ENCODE measurements at regions not wholly inside any gene's neighbourhood (a gene's known extent, or its start where the extent isn't known, plus 50 kb on each side); places are given as distances from the start of the nearest gene placed in this dataset.

GRCh38 chr3:104956620-104957345, 409.9 kb upstream of the ALCAM start:
- TF ChIP-seq CTCF (IDR thresholded peaks at IDR 0.05; ENCODE audit: low read depth, low read length) = no peak
- no peak overlapping the region for H3K27ac ChIP-seq
- H3K27me3 ChIP-seq (ENCODE audit: insufficient read depth, low read depth, severe bottlenecking) = no peaks in the 10 kb centered on the region
- H3K4me3 ChIP-seq (ENCODE audit: low read depth, low read length) = no peak overlapping the region
- DNase-seq = no peak
- H3K36me3 ChIP-seq = no peaks in the 10 kb centered on the region
- no peaks in the 10 kb centered on the region for H3K9me3 ChIP-seq (ENCODE audit: severe bottlenecking)

- Histone ChIP-seq H3K4me3 (ENCODE audit: low read depth, low read length) (no peak overlapping the region), H3K36me3 (no peaks in the 10 kb centered on the region), H3K27me3 (ENCODE audit: insufficient read depth, low read depth, severe bottlenecking) (no peaks in the 10 kb centered on the region), H3K27ac (no peak overlapping the region), H3K9me3 (ENCODE audit: severe bottlenecking) (no peaks in the 10 kb centered on the region)
- TF ChIP-seq CTCF (IDR thresholded peaks at IDR 0.05; ENCODE audit: low read depth, low read length) = no peak
- no peak for DNase-seq
Observed at GRCh38 chr3:104960579-104960978, 406.1 kb upstream of the ALCAM start.

- H3K4me3 ChIP-seq (ENCODE audit: low read depth, low read length) = no peak overlapping the region
- TF ChIP-seq CTCF (IDR thresholded peaks at IDR 0.05; ENCODE audit: low read depth, low read length) = no peak
- no peaks in the 10 kb centered on the region for H3K27me3 ChIP-seq (ENCODE audit: insufficient read depth, low read depth, severe bottlenecking)
- no peak for DNase-seq
- H3K27ac ChIP-seq = no peak overlapping the region
- no peaks in the 10 kb centered on the region for H3K9me3 ChIP-seq (ENCODE audit: severe bottlenecking)
- no peaks in the 10 kb centered on the region for H3K36me3 ChIP-seq
Observed at GRCh38 chr3:104961851-104962250, 404.9 kb upstream of the ALCAM start.

- no peak overlapping the region for H3K4me3 ChIP-seq (ENCODE audit: low read depth, low read length)
- H3K36me3 ChIP-seq = no peaks in the 10 kb centered on the region
- no peak for TF ChIP-seq CTCF (IDR thresholded peaks at IDR 0.05; ENCODE audit: low read depth, low read length)
- H3K27ac ChIP-seq = no peak overlapping the region
- H3K9me3 ChIP-seq (ENCODE audit: severe bottlenecking) = peaks cover 3% of the 10 kb centered on the region
- DNase-seq = no peak
- H3K27me3 ChIP-seq (ENCODE audit: insufficient read depth, low read depth, severe bottlenecking) = no peaks in the 10 kb centered on the region
Observed at GRCh38 chr3:104974316-104974715, 392.4 kb upstream of the ALCAM start.

GRCh38 chr3:104977719-104978118, 389.0 kb upstream of the ALCAM start:
- H3K9me3 ChIP-seq (ENCODE audit: severe bottlenecking) = peaks cover 3% of the 10 kb centered on the region
- no peak overlapping the region for H3K4me3 ChIP-seq (ENCODE audit: low read depth, low read length)
- DNase-seq = no peak
- TF ChIP-seq CTCF (IDR thresholded peaks at IDR 0.05; ENCODE audit: low read depth, low read length) = no peak
- H3K27ac ChIP-seq = no peak overlapping the region
- no peaks in the 10 kb centered on the region for H3K36me3 ChIP-seq
- H3K27me3 ChIP-seq (ENCODE audit: insufficient read depth, low read depth, severe bottlenecking) = no peaks in the 10 kb centered on the region

GRCh38 chr3:104982130-104982529, 384.6 kb upstream of the ALCAM start:
- no peak for TF ChIP-seq CTCF (IDR thresholded peaks at IDR 0.05; ENCODE audit: low read depth, low read length)
- H3K27ac ChIP-seq = no peak overlapping the region
- H3K36me3 ChIP-seq = no peaks in the 10 kb centered on the region
- no peak for DNase-seq
- H3K9me3 ChIP-seq (ENCODE audit: severe bottlenecking) = no peaks in the 10 kb centered on the region
- H3K27me3 ChIP-seq (ENCODE audit: insufficient read depth, low read depth, severe bottlenecking) = no peaks in the 10 kb centered on the region
- H3K4me3 ChIP-seq (ENCODE audit: low read depth, low read length) = no peak overlapping the region
